Progenitor cell of endocrine pancreas (in vitro differentiated cells): ENCODE measurements at regions not wholly inside any gene's neighbourhood (a gene's known extent, or its start where the extent isn't known, plus 50 kb on each side); places are given as distances from the start of the nearest gene placed in this dataset.

Experiments used
- DNase-seq: peaks from one replicate; pipeline ENCODE4 v3.0.0; 2021; ENCODE audit warnings: low spot score; ENCODE audit not compliant: unreplicated experiment
- H3K27ac Mint-ChIP-seq: 2 replicates; pipeline ENCODE4 v1.8.0; 2021; ENCODE audit warnings: mild to moderate bottlenecking, moderate library complexity, mixed read lengths
- H3K27me3 Mint-ChIP-seq: 2 replicates; pipeline ENCODE4 v1.8.0; 2021; ENCODE audit warnings: mixed read lengths
- H3K36me3 Mint-ChIP-seq: 2 replicates; pipeline ENCODE4 v1.8.0; 2022; ENCODE audit warnings: mixed read lengths; ENCODE audit not compliant: insufficient read depth
- H3K4me1 Mint-ChIP-seq: 2 replicates; pipeline ENCODE4 v1.8.0; 2021; ENCODE audit warnings: low read depth, mixed read lengths
- H3K4me3 Mint-ChIP-seq: 2 replicates; pipeline ENCODE4 v1.8.0; 2021; ENCODE audit warnings: low read depth, mild to moderate bottlenecking, moderate library complexity, mixed read lengths
- H3K9me3 Mint-ChIP-seq: 2 replicates; pipeline ENCODE4 v1.8.0; 2021; ENCODE audit warnings: low read depth, mixed read lengths
- CTCF ChIP-seq: fragments of 200-600 bp; sonication (generic); IDR thresholded peaks from one replicate; pipeline ENCODE4 v1.5.0; 2021; ENCODE audit warnings: antibody characterized with exemption, mild to moderate bottlenecking; ENCODE audit not compliant: unreplicated experiment

DNA sequence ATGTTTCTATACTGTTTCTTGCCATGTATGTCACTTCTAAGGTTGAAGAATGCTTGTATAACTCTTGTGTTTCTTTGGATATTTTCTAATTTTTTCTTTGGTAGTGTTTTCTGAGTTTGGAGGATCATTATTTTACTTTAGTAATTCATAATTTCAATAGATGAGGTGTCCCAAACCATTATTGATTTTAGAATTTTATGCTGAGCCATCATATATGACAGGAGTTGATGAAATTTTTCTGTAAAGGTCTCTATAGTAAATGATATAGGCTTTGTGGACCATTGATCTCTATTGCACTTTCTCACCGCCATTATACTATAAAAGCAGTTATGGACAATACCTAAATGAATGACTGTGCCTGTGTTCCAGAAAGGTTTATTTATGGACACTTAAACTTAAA lies 183.3 kb upstream of the PPP1R3A start:
- H3K27me3 Mint-ChIP-seq: no peaks in the 10 kb centered on the region
- DNase-seq: no peak
- no peak overlapping the region for H3K27ac Mint-ChIP-seq
- H3K4me3 Mint-ChIP-seq: no peak overlapping the region
- peaks cover 2% of the 10 kb centered on the region for H3K36me3 Mint-ChIP-seq
- no peak for TF ChIP-seq CTCF
- H3K4me1 Mint-ChIP-seq: peaks cover 3% of the 10 kb centered on the region
- peaks cover 14% of the 10 kb centered on the region for H3K9me3 Mint-ChIP-seq

GRCh38 chr7:114100810-114101209 lies 182.0 kb upstream of the PPP1R3A start:
- no peak for DNase-seq
- Mint-ChIP-seq H3K4me3 (no peak overlapping the region), H3K27me3 (no peaks in the 10 kb centered on the region), H3K9me3 (peaks cover 14% of the 10 kb centered on the region), H3K27ac (no peak overlapping the region), H3K4me1 (peaks cover 3% of the 10 kb centered on the region), H3K36me3 (peaks cover 2% of the 10 kb centered on the region)
- no peak for TF ChIP-seq CTCF

DNA sequence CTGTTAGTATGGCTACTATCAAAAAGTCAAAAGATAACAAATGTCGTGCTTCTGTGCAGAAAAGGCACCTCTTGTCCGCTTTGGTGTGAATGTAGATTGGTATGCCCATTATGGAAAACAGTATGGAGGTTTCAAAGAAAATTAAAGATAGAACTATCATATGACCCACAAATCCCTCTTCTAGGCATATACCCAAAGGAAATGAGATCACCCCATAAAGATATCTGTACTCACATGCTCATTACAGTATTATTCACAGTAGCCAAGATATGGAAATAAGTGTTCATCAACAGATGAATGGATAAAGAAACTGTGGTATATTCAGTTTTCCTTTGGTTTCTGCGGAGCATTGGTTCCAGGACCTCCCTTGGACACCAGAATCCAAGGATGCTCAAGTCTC lies 180.5 kb upstream of the PPP1R3A start:
- H3K27me3 Mint-ChIP-seq: no peaks in the 10 kb centered on the region
- no peak overlapping the region for H3K27ac Mint-ChIP-seq
- no peak for TF ChIP-seq CTCF
- no peak for DNase-seq
- peaks cover 3% of the 10 kb centered on the region for H3K4me1 Mint-ChIP-seq
- peaks cover 2% of the 10 kb centered on the region for H3K36me3 Mint-ChIP-seq
- no peak overlapping the region for H3K4me3 Mint-ChIP-seq
- peaks cover 14% of the 10 kb centered on the region for H3K9me3 Mint-ChIP-seq

DNA sequence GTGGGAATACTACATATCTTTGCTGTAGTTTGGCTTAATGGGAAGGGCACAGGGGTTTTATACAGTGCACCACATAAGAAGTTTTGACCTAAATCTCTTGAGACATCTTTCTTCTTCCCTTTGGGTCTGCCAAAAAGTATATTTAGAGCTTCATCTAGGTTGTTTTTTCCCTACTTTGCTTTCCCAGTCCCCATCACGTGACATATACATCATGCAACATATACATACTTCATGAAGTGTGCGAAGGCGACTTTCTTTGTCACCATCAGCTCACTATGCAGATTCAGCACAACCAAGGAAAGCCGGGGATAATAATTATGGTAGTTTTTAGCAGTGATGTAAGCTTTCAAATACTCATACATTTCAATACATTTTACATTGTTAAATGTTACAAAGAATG lies 177.1 kb upstream of the PPP1R3A start:
- no peak for TF ChIP-seq CTCF
- peaks cover 14% of the 10 kb centered on the region for H3K9me3 Mint-ChIP-seq
- H3K36me3 Mint-ChIP-seq: peaks cover 2% of the 10 kb centered on the region
- H3K27ac Mint-ChIP-seq: no peak overlapping the region
- H3K27me3 Mint-ChIP-seq: no peaks in the 10 kb centered on the region
- H3K4me3 Mint-ChIP-seq: no peak overlapping the region
- DNase-seq: no peak
- H3K4me1 Mint-ChIP-seq: peaks cover 1% of the 10 kb centered on the region

- DNase-seq: no peak
- H3K27me3 Mint-ChIP-seq: peaks cover 18% of the 10 kb centered on the region
- H3K9me3 Mint-ChIP-seq: no peaks in the 10 kb centered on the region
- TF ChIP-seq CTCF: no peak
- H3K36me3 Mint-ChIP-seq: no peaks in the 10 kb centered on the region
- peaks cover 24% of the 10 kb centered on the region for H3K4me1 Mint-ChIP-seq
- no peak overlapping the region for H3K27ac Mint-ChIP-seq
- peak overlapping the region; percentile 78 for H3K4me3 Mint-ChIP-seq
These were observed 169.7 kb upstream of the PPP1R3A start for GRCh38 chr7:114088470-114088940.
